HepG2 (cell line): ENCODE measurements at regions not wholly inside any gene's neighbourhood (a gene's known extent, or its start where the extent isn't known, plus 50 kb on each side); places are given as distances from the start of the nearest gene placed in this dataset.

Experiments used
- ATAC-seq: fragments of 200-7000 bp; cut with Tn5 transposase; 3 replicates; pipeline ENCODE4 v1.9.1; 2020; ENCODE audit warnings: mild to moderate bottlenecking, moderate library complexity
- BruUV-seq: library from RNA; stranded (reverse); fragments of 400-500 nt; replicated peaks from 2 replicates; lab custom pipeline; 2021; lab: Mats Ljungman, UMichigan
- CTCF ChIA-PET: fragments of 300-600 bp; formaldehyde crosslinking; extraction: SDS; loops from one replicate; lab custom pipeline; 2021; ENCODE audit warnings: low total read pairs, inconsistent platforms, low intra/inter-chr PET ratio; lab: Yijun Ruan, JAX
- POLR2A ChIA-PET: fragments of 350-600 bp; sonication (Branson Sonifier 250); formaldehyde crosslinking; loops from one replicate; lab custom pipeline; 2020; ENCODE audit warnings: antibody characterized with exemption, inconsistent platforms; lab: Yijun Ruan, JAX
- DNase-seq: peaks from one replicate; pipeline ENCODE4 v3.0.0-alpha.2; 2015; ENCODE audit warnings: low spot score
- FAIRE-seq: peaks from 3 replicates; lab custom pipeline; 2011; peaks lifted over from hg19 to GRCh38; lab: Jason Lieb, UNC
- H2AFZ ChIP-seq: one replicate; pipeline ENCODE4 v1.6.1; 2011; ENCODE audit warnings: low read length, inconsistent platforms
- H3K27ac ChIP-seq: fragments of 300-600 bp; 3 replicates; pipeline ENCODE4 v1.8.0; 2011; ENCODE audit warnings: mixed run types, mild to moderate bottlenecking, mixed read lengths, low read length, inconsistent platforms; ENCODE audit not compliant: insufficient read depth; ENCODE audit errors: extremely low read length
- H3K27me3 ChIP-seq, 2 experiments: fragments of 200-600 bp in 1 of 2; 2 replicates in 1 of 2; 3 replicates in 1 of 2; pipeline versions ENCODE4 v1.6.0 to v1.8.0; 2011; ENCODE audit warnings: low read length in 2 of 2, mild to moderate bottlenecking in 2 of 2, moderate library complexity in 2 of 2, inconsistent platforms in 1 of 2; ENCODE audit not compliant: insufficient read depth in 2 of 2, control insufficient read depth in 1 of 2
- H3K36me3 ChIP-seq, 2 experiments: fragments of 200-600 bp in 1 of 2; replicated peaks in 1 of 2; 2 replicates in 1 of 2; 3 replicates in 1 of 2; pipeline versions ENCODE4 v1.5.1 to v1.8.0; 2011; ENCODE audit warnings: low read length in 2 of 2, inconsistent platforms in 1 of 2; ENCODE audit not compliant: insufficient read depth in 2 of 2, control insufficient read depth in 1 of 2
- H3K4me1 ChIP-seq: 2 replicates; pipeline ENCODE4 v1.5.1; 2012; ENCODE audit warnings: low read length, inconsistent platforms; ENCODE audit not compliant: insufficient read depth
- H3K4me2 ChIP-seq: 2 replicates; pipeline ENCODE4 v1.6.0; 2011; ENCODE audit warnings: low read depth, low read length, inconsistent platforms
- H3K4me3 ChIP-seq, 3 experiments: fragments of 200-600 bp in 1 of 3; sonication (generic), shearing (Covaris generic) in 1 of 3; replicated peaks in 1 of 3; 2 replicates each; pipeline ENCODE4 v1.5.1; 2011 to 2016; ENCODE audit warnings: low read length in 3 of 3, inconsistent platforms in 2 of 3, low read depth in 2 of 3, mild to moderate bottlenecking in 2 of 3, control low read depth in 1 of 3, mixed read lengths in 1 of 3; ENCODE audit not compliant: insufficient read depth in 1 of 3
- H3K79me2 ChIP-seq: one replicate; pipeline ENCODE4 v1.6.1; 2011; ENCODE audit warnings: low read length, inconsistent platforms; ENCODE audit not compliant: insufficient read depth
- H3K9ac ChIP-seq: 2 replicates; pipeline ENCODE4 v1.6.0; 2011; ENCODE audit warnings: mild to moderate bottlenecking, low read depth, low read length, inconsistent platforms; ENCODE audit not compliant: insufficient read depth
- H3K9me3 ChIP-seq: 2 replicates; pipeline ENCODE4 v1.5.1; 2012; ENCODE audit warnings: mild to moderate bottlenecking, low read length
- H4K20me1 ChIP-seq: 2 replicates; pipeline ENCODE4 v1.6.0; 2011; ENCODE audit warnings: inconsistent platforms, mild to moderate bottlenecking, low read length, moderate library complexity; ENCODE audit not compliant: insufficient read depth
- AKAP8 ChIP-seq: sonication (generic); formaldehyde crosslinking; IDR thresholded peaks from 2 replicates; pipeline ENCODE4 v1.5.1; 2020; ENCODE audit warnings: mild to moderate bottlenecking, missing genetic modification reagents
- ATF1 ChIP-seq: IDR thresholded peaks from 2 replicates; pipeline ENCODE4 v1.6.1; 2016; ENCODE audit warnings: mild to moderate bottlenecking, control low read depth
- MAF1 ChIP-seq: sonication (generic); formaldehyde crosslinking; IDR thresholded peaks from 2 replicates; pipeline ENCODE4 v1.5.0; 2020; ENCODE audit warnings: missing genetic modification reagents, borderline replicate concordance
- MLLT10 ChIP-seq: sonication (generic); formaldehyde crosslinking; IDR thresholded peaks from 2 replicates; pipeline ENCODE4 v1.4.0; 2020; ENCODE audit warnings: missing genetic modification reagents
- PHF21A ChIP-seq: sonication (generic); formaldehyde crosslinking; IDR thresholded peaks from 2 replicates; pipeline ENCODE4 v1.5.0; 2020; ENCODE audit warnings: mild to moderate bottlenecking, missing genetic modification reagents
- PLRG1 ChIP-seq: fragments of 450-650 bp; conservative IDR thresholded peaks from 2 replicates; pipeline ENCODE4 v1.6.1; 2016
- RAD21 ChIP-seq: fragments of 450-650 bp; formaldehyde crosslinking; IDR thresholded peaks from 2 replicates; pipeline ENCODE4 v1.5.0; 2020; ENCODE audit warnings: mild to moderate bottlenecking
- TBX2 ChIP-seq: sonication (generic); formaldehyde crosslinking; IDR thresholded peaks from 2 replicates; pipeline ENCODE4 v1.5.0; 2020; ENCODE audit warnings: missing genetic modification reagents, mild to moderate bottlenecking, borderline replicate concordance
- ZNF121 ChIP-seq: sonication (generic); formaldehyde crosslinking; IDR thresholded peaks from 2 replicates; pipeline ENCODE4 v1.5.0; 2020; ENCODE audit warnings: mild to moderate bottlenecking, missing genetic modification reagents
- ZNF484 ChIP-seq: sonication (generic); formaldehyde crosslinking; IDR thresholded peaks from 2 replicates; pipeline ENCODE4 v1.5.1; 2020; ENCODE audit warnings: mild to moderate bottlenecking, low read depth, missing genetic modification reagents, borderline replicate concordance
- ZNF512B ChIP-seq: sonication (generic); formaldehyde crosslinking; IDR thresholded peaks from 2 replicates; pipeline ENCODE4 v1.5.1; 2020; ENCODE audit warnings: missing genetic modification reagents, mild to moderate bottlenecking, borderline replicate concordance
- ZNF530 ChIP-seq: sonication (generic); formaldehyde crosslinking; IDR thresholded peaks from 2 replicates; pipeline ENCODE4 v1.5.0; 2020; ENCODE audit warnings: low read depth, mild to moderate bottlenecking, missing genetic modification reagents
- ZNF616 ChIP-seq: sonication (generic); formaldehyde crosslinking; IDR thresholded peaks from 2 replicates; pipeline ENCODE4 v1.5.0; 2020; ENCODE audit warnings: low read depth, mild to moderate bottlenecking, missing genetic modification reagents
- ZNF75D ChIP-seq: sonication (generic); formaldehyde crosslinking; IDR thresholded peaks from 2 replicates; pipeline ENCODE4 v1.8.1; 2023; ENCODE audit warnings: missing genetic modification reagents, mild to moderate bottlenecking, borderline replicate concordance
- WGBS: methylation state at CpG from one replicate; pipeline ENCODE4 v1.1.6; 2017; ENCODE audit warnings: low lambda C conversion rate; 5-methylcytosine and 5-hydroxymethylcytosine counted together
- in situ Hi-C: cut with HindIII; loops from 2 replicates; pipeline ENCODE4 v1.10.0; 2017; ENCODE audit warnings: low pct_unique_long_range_greater_than_20kb; ENCODE audit not compliant: extremely low pct_ligation_motif_present
- intact Hi-C: fragments of 100-400 bp; cut with micrococcal nuclease; formaldehyde crosslinking; loops from one replicate; pipeline ENCODE4 v1.10.0; 2022; ENCODE audit not compliant: unreplicated experiment
- TF ChIP-seq, protein P1 (sequence below): sonication (generic); formaldehyde crosslinking; conservative IDR thresholded peaks from 2 replicates; pipeline ENCODE4 v1.4.0; 2020; ENCODE audit warnings: missing genetic modification reagents
- TF ChIP-seq, protein P2 (sequence below): sonication (generic); formaldehyde crosslinking; IDR thresholded peaks from 2 replicates; pipeline ENCODE4 v1.8.0; 2022; ENCODE audit warnings: mild to moderate bottlenecking, missing genetic modification reagents, moderate library complexity

DNA sequence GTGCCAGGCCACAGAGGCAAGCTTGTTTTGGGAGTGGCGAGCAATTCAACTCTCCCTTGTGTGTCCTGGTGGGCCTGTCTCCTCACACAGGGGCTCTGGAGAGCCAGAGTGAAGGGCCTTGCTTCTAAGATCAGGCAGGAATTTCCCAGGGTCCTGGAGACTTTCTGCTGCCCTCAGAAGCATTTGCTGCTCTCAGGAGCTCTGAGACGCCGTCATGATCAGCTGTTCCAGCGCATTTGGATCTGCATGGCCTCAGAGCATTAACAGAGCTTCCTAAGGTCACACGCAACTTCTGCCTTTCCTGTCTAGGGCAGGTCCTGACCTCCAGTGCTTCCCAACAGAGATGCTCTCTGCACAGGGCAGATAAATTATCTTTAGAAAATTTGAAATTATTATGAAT, 52.2 kb upstream of the C10orf90 start:
- intact Hi-C loops (no loop called here), in situ Hi-C loops (no loop called here)
- H3K4me3 ChIP-seq = no peak overlapping the region
- 5% methylated on average over 2 of the region's 5 CpGs for WGBS
- H3K27ac ChIP-seq = no peak overlapping the region
- peaks cover 2 to 19% of the 10 kb centered on the region in 2 experiments; a peak in 2 of 5 replicates for H3K27me3 ChIP-seq
- ChIA-PET CTCF (no interaction called here), POLR2A (no interaction called here)
- no peaks in the 10 kb centered on the region for H3K4me1 ChIP-seq
- H3K36me3 ChIP-seq = no peaks in the 10 kb centered on the region
- no peak for TF ChIP-seq ZNF484 (CRISPR knock-in tag)
- TF ChIP-seq, protein P1, sequence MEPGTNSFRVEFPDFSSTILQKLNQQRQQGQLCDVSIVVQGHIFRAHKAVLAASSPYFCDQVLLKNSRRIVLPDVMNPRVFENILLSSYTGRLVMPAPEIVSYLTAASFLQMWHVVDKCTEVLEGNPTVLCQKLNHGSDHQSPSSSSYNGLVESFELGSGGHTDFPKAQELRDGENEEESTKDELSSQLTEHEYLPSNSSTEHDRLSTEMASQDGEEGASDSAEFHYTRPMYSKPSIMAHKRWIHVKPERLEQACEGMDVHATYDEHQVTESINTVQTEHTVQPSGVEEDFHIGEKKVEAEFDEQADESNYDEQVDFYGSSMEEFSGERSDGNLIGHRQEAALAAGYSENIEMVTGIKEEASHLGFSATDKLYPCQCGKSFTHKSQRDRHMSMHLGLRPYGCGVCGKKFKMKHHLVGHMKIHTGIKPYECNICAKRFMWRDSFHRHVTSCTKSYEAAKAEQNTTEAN (CRISPR knock-in tag) = no peak
- no peak for TF ChIP-seq MAF1
- TF ChIP-seq ZNF616 = no peak
- no peak for TF ChIP-seq ZNF121 (CRISPR knock-in tag)
- no peak for TF ChIP-seq AKAP8 (CRISPR knock-in tag)
- TF ChIP-seq, protein P2, sequence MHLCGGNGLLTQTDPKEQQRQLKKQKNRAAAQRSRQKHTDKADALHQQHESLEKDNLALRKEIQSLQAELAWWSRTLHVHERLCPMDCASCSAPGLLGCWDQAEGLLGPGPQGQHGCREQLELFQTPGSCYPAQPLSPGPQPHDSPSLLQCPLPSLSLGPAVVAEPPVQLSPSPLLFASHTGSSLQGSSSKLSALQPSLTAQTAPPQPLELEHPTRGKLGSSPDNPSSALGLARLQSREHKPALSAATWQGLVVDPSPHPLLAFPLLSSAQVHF (CRISPR knock-in tag) = no peak
- no peak for TF ChIP-seq MLLT10 (CRISPR knock-in tag)
- no peak for TF ChIP-seq ZNF512B
- no peak for TF ChIP-seq ZNF75D (CRISPR knock-in tag)
- no peak for TF ChIP-seq PHF21A (CRISPR knock-in tag)
- TF ChIP-seq ATF1 (CRISPR knock-in tag) = no peak
- TF ChIP-seq TBX2 (CRISPR knock-in tag) = no peak
- no peak for TF ChIP-seq PLRG1
- TF ChIP-seq RAD21 (CRISPR knock-in tag) = no peak
- TF ChIP-seq ZNF530 (CRISPR knock-in tag) = no peak
- H2AFZ ChIP-seq = no peak overlapping the region
- DNase-seq (no peak), FAIRE-seq (no peak), ATAC-seq (no peak)
- no peaks in the 10 kb centered on the region for H4K20me1 ChIP-seq
- no peaks in the 10 kb centered on the region for H3K9me3 ChIP-seq
- no peak overlapping the region for H3K9ac ChIP-seq
- no peaks in the 10 kb centered on the region for H3K79me2 ChIP-seq
- no TSS peak for BruUV-seq
- H3K4me2 ChIP-seq = no peak overlapping the region
